NCI-H1417 (cell line): ENCODE measurements at regions not wholly inside any gene's neighbourhood (a gene's known extent, or its start where the extent isn't known, plus 50 kb on each side); places are given as distances from the start of the nearest gene placed in this dataset.
"Not testable (repeated sequence)": the region's sequence is repeated elsewhere in the genome, so short reads cannot be mapped to it uniquely, and the experiment has no call there.

Experiments used
- DNase-seq, 3 experiments: peaks; one replicate each; lab custom pipeline; 2025; lab: John Stamatoyannopoulos, UW

- no peak for DNase-seq
Observed at GRCh38 chr6:9025228-9025627, 589.9 kb upstream of the SLC35B3 start.

GRCh38 chr6:9024246-9024645 is 588.9 kb upstream of the SLC35B3 start:
- DNase-seq: not testable (repeated sequence)

GRCh38 chr6:9020001-9020400 is 584.7 kb upstream of the SLC35B3 start:
- DNase-seq: no peak

- DNase-seq: no peak
Observed at GRCh38 chr6:9009931-9010330, 574.6 kb upstream of the SLC35B3 start.

- DNase-seq: no peak
Observed at GRCh38 chr6:9007027-9007426, 571.7 kb upstream of the SLC35B3 start.

GRCh38 chr6:9002833-9003232 is 567.5 kb upstream of the SLC35B3 start:
- DNase-seq: peak in 1 of 3 experiments; percentile 42

- DNase-seq: no peak
Observed at GRCh38 chr6:8995156-8995555, 559.8 kb upstream of the SLC35B3 start.

- DNase-seq: no peak
Observed at GRCh38 chr6:8993111-8993510, 557.8 kb upstream of the SLC35B3 start.

- DNase-seq: no peak
Observed at GRCh38 chr6:8991844-8992243, 556.5 kb upstream of the SLC35B3 start.

GRCh38 chr6:8990075-8990474 is 554.7 kb upstream of the SLC35B3 start:
- DNase-seq: no peak

GRCh38 chr6:8983202-8983688 is 547.9 kb upstream of the SLC35B3 start:
- DNase-seq: peak; percentile 54 to 85 (median 63)

GRCh38 chr6:8982668-8983067 is 547.3 kb upstream of the SLC35B3 start:
- no peak for DNase-seq

GRCh38 chr6:8973395-8973794 is 538.0 kb upstream of the SLC35B3 start:
- no peak for DNase-seq

GRCh38 chr6:8969747-8970146 is 534.4 kb upstream of the SLC35B3 start:
- DNase-seq: no peak

- no peak for DNase-seq
Observed at GRCh38 chr6:8958894-8959511, 523.7 kb upstream of the SLC35B3 start.

GRCh38 chr6:8953310-8953709 is 518.0 kb upstream of the SLC35B3 start:
- no peak for DNase-seq

- DNase-seq: peak in 1 of 3 experiments; percentile 18
Observed at GRCh38 chr6:8948733-8949132, 513.4 kb upstream of the SLC35B3 start.

- no peak for DNase-seq
Observed at GRCh38 chr6:8947900-8948299, 512.6 kb upstream of the SLC35B3 start.

- DNase-seq: peak in 2 of 3 experiments; percentile 4 to 47
Observed at GRCh38 chr6:8944548-8944947, 509.2 kb upstream of the SLC35B3 start.

- DNase-seq: no peak
Observed at GRCh38 chr6:8943073-8943472, 507.7 kb upstream of the SLC35B3 start.

- peak in 1 of 3 experiments; percentile 24 for DNase-seq
Observed at GRCh38 chr6:8941577-8941976, 506.2 kb upstream of the SLC35B3 start.

- DNase-seq: peak in 2 of 3 experiments; percentile 38 to 73
Observed at GRCh38 chr6:8940356-8940755, 505.0 kb upstream of the SLC35B3 start.

- DNase-seq: peak in 2 of 3 experiments; percentile 50 to 92
Observed at GRCh38 chr6:8939615-8940014, 504.3 kb upstream of the SLC35B3 start.

- DNase-seq: no peak
Observed at GRCh38 chr6:8934318-8934717, 499.0 kb upstream of the SLC35B3 start.
